ENCODE measurements at regions not wholly inside any gene's neighbourhood (a gene's known extent, or its start where the extent isn't known, plus 50 kb on each side); places are given as distances from the start of the nearest gene placed in this dataset.

DNA sequence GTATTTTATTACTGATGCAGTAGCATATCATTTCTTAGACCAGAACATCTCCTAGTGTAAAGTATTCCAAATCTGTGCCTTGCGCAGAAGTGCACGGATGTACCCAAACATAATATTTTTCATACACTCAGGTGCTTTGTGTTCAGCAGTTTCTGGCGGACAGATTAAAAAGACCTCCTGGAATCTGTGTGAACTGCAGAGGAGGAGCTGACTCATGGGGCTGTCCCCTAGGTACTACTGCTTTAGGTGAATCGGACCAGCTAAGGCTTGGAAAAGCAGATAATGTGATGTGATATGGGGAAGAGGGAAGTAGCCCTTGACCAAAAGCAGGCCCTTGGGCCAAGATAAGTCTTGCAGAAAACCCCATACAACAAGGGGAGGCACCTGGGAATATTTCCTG, 310.1 kb downstream of the PLK2 start:
- 92 to 100% methylated on average over 2 to 4 of the region's 4 CpGs for WGBS, 2 experiments (ENCODE audit: insufficient coverage in 1 of 2, insufficient read length in 1 of 2)
- Mint-ChIP-seq H3K4me3 (no peak overlapping the region), H3K27me3 (ENCODE audit: insufficient read depth) (no peaks in the 10 kb centered on the region), H3K27ac (no peak overlapping the region), H3K36me3 (ENCODE audit: low read depth) (peaks cover 2% of the 10 kb centered on the region), H3K9me3 (no peaks in the 10 kb centered on the region), H3K4me1 (no peaks in the 10 kb centered on the region)
- Histone ChIP-seq H3K4me3 (ENCODE audit: low read length) (no peak overlapping the region), H3K27me3 (ENCODE audit: control insufficient read depth, insufficient read depth, low read length, poor library complexity, severe bottlenecking) (no peaks in the 10 kb centered on the region), H3K9me3 (ENCODE audit: control insufficient read depth, low read length) (no peaks in the 10 kb centered on the region), H3K4me1 (ENCODE audit: control insufficient read depth, insufficient read depth, low read length) (no peaks in the 10 kb centered on the region), H3K9ac (ENCODE audit: extremely low read depth, low read length, poor library complexity, severe bottlenecking) (no peak overlapping the region), H3K36me3 (ENCODE audit: control insufficient read depth, insufficient read depth, low read length) (no peaks in the 10 kb centered on the region), H3K27ac (ENCODE audit: low read depth, low read length) (no peak overlapping the region)
- TF ChIP-seq, protein P1, sequence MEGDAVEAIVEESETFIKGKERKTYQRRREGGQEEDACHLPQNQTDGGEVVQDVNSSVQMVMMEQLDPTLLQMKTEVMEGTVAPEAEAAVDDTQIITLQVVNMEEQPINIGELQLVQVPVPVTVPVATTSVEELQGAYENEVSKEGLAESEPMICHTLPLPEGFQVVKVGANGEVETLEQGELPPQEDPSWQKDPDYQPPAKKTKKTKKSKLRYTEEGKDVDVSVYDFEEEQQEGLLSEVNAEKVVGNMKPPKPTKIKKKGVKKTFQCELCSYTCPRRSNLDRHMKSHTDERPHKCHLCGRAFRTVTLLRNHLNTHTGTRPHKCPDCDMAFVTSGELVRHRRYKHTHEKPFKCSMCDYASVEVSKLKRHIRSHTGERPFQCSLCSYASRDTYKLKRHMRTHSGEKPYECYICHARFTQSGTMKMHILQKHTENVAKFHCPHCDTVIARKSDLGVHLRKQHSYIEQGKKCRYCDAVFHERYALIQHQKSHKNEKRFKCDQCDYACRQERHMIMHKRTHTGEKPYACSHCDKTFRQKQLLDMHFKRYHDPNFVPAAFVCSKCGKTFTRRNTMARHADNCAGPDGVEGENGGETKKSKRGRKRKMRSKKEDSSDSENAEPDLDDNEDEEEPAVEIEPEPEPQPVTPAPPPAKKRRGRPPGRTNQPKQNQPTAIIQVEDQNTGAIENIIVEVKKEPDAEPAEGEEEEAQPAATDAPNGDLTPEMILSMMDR (conservative IDR thresholded peaks at IDR 0.05) = no peak
- no peak for DNase-seq

DNA sequence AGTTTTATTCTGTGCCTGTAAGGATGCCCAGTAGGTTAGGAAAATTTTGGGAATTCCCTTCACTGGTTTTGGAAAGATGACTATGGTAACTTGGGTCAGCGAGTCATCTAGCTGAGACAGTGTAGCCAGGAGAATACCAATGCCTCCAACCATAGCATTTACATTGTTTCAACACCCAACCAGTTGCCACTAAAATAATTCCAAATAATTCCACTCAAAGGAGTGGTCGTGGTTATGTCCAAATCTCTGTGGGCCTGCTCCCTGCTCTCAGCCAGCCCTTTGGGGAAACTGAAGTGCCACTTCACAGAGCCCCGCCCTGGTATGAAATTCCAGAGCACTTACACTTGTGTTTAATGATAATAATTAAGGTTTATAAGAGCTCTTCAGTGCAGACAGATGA, 310.5 kb downstream of the PLK2 start:
- H3K4me1 ChIP-seq (ENCODE audit: control insufficient read depth, insufficient read depth, low read length) = no peaks in the 10 kb centered on the region
- Mint-ChIP-seq H3K4me1 (no peaks in the 10 kb centered on the region), H3K4me3 (no peak overlapping the region), H3K27me3 (ENCODE audit: insufficient read depth) (no peaks in the 10 kb centered on the region), H3K36me3 (ENCODE audit: low read depth) (peaks cover 2% of the 10 kb centered on the region), H3K27ac (no peak overlapping the region), H3K9me3 (no peaks in the 10 kb centered on the region)
- DNase-seq = no peak
- no peak overlapping the region for H3K9ac ChIP-seq (ENCODE audit: extremely low read depth, low read length, poor library complexity, severe bottlenecking)
- no peak overlapping the region for H3K27ac ChIP-seq (ENCODE audit: low read depth, low read length)
- TF ChIP-seq, protein P1 (conservative IDR thresholded peaks at IDR 0.05) = no peak
- H3K27me3 ChIP-seq (ENCODE audit: control insufficient read depth, insufficient read depth, low read length, poor library complexity, severe bottlenecking) = no peaks in the 10 kb centered on the region
- WGBS, 2 experiments (ENCODE audit: insufficient coverage in 1 of 2, insufficient read length in 1 of 2) = 91% methylated on average over 3 of the region's 3 CpGs; no CpG with 5 or more reads in 1 of the 2 experiments
- no peak overlapping the region for H3K4me3 ChIP-seq (ENCODE audit: low read length)
- H3K9me3 ChIP-seq (ENCODE audit: control insufficient read depth, low read length) = no peaks in the 10 kb centered on the region
- no peaks in the 10 kb centered on the region for H3K36me3 ChIP-seq (ENCODE audit: control insufficient read depth, insufficient read depth, low read length)

DNA sequence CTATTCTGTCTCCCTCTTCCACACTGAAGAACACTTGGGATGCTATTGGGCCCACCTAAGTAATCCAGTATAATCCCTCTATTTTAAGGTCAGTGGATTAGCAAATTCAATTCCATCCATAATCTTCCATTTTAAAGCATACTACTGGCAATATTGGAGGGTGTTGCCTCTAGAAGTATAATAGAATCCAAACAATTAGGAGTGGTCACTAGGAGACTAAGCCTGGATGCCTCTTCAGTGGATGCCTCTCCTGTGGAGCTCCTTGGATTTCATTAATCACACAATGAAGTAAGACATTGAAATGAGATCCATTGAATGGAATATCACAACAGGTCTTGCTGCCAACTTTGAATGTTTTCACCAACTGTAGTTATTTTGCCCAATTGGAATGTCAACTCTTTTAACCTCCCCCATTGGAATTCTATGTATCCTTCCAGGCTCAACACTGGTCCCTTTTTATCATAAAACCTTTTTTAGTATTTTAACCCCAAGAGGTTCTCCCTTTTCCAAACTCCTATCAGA, 311.6 kb downstream of the PLK2 start:
- Histone ChIP-seq H3K9ac (ENCODE audit: extremely low read depth, low read length, poor library complexity, severe bottlenecking) (no peak overlapping the region), H3K27me3 (ENCODE audit: control insufficient read depth, insufficient read depth, low read length, poor library complexity, severe bottlenecking) (no peaks in the 10 kb centered on the region), H3K4me3 (ENCODE audit: low read length) (no peak overlapping the region), H3K36me3 (ENCODE audit: control insufficient read depth, insufficient read depth, low read length) (no peaks in the 10 kb centered on the region), H3K9me3 (ENCODE audit: control insufficient read depth, low read length) (no peaks in the 10 kb centered on the region), H3K27ac (ENCODE audit: low read depth, low read length) (no peak overlapping the region), H3K4me1 (ENCODE audit: control insufficient read depth, insufficient read depth, low read length) (no peaks in the 10 kb centered on the region)
- Mint-ChIP-seq H3K4me1 (peaks cover 5% of the 10 kb centered on the region), H3K36me3 (ENCODE audit: low read depth) (peaks cover 2% of the 10 kb centered on the region), H3K4me3 (no peak overlapping the region), H3K27ac (no peak overlapping the region), H3K9me3 (no peaks in the 10 kb centered on the region), H3K27me3 (ENCODE audit: insufficient read depth) (no peaks in the 10 kb centered on the region)
- TF ChIP-seq, protein P1 (conservative IDR thresholded peaks at IDR 0.05) = no peak
- DNase-seq = no peak

Measured in endodermal cell (in vitro differentiated cells).